OCI-LY1 (cell line): ENCODE measurements at regions not wholly inside any gene's neighbourhood (a gene's known extent, or its start where the extent isn't known, plus 50 kb on each side); places are given as distances from the start of the nearest gene placed in this dataset.
"Not testable (repeated sequence)": the region's sequence is repeated elsewhere in the genome, so short reads cannot be mapped to it uniquely, and the experiment has no call there.

Experiments used
- H2AFZ ChIP-seq: fragments of 200-600 bp; sonication (generic), shearing (Covaris generic); 2 replicates; pipeline ENCODE4 v1.6.0; 2014; ENCODE audit warnings: antibody characterized with exemption, mild to moderate bottlenecking, low read length
- H3F3A ChIP-seq: fragments of 200-600 bp; sonication (generic), shearing (Covaris generic); 2 replicates; pipeline ENCODE4 v1.6.0; 2014; ENCODE audit warnings: mild to moderate bottlenecking, antibody characterized with exemption, low read length, moderate library complexity; ENCODE audit not compliant: insufficient read depth
- H3K27ac ChIP-seq: fragments of 200-600 bp; sonication (generic); 2 replicates; pipeline ENCODE4 v1.5.1; 2014; ENCODE audit warnings: low read length, mixed run types, mild to moderate bottlenecking, low read depth; ENCODE audit not compliant: poor library complexity, severe bottlenecking
- H3K27me3 ChIP-seq: fragments of 200-600 bp; sonication (generic); 2 replicates; pipeline ENCODE4 v1.6.0; 2014; ENCODE audit warnings: antibody characterized with exemption, mild to moderate bottlenecking, low read length, moderate library complexity; ENCODE audit not compliant: insufficient read depth
- H3K36me3 ChIP-seq: fragments of 200-600 bp; sonication (generic); 2 replicates; pipeline ENCODE4 v1.6.1; 2014; ENCODE audit warnings: mild to moderate bottlenecking, antibody characterized with exemption, low read length, moderate library complexity, mixed read lengths; ENCODE audit not compliant: insufficient read depth
- H3K4me1 ChIP-seq: fragments of 200-600 bp; sonication (generic); 2 replicates; pipeline ENCODE4 v1.5.1; 2014; ENCODE audit warnings: mild to moderate bottlenecking, low read length, moderate library complexity; ENCODE audit not compliant: insufficient read depth, severe bottlenecking
- H3K4me2 ChIP-seq: fragments of 200-600 bp; sonication (generic), shearing (Covaris generic); 2 replicates; pipeline ENCODE4 v1.6.1; 2014; ENCODE audit warnings: low read length
- H3K4me3 ChIP-seq: fragments of 200-600 bp; sonication (generic); 2 replicates; pipeline ENCODE4 v1.5.1; 2014; ENCODE audit warnings: low read length, low read depth, mild to moderate bottlenecking, mixed read lengths; ENCODE audit not compliant: poor library complexity, severe bottlenecking
- H3K79me2 ChIP-seq: fragments of 200-600 bp; shearing (Covaris generic); 2 replicates; pipeline ENCODE4 v1.6.1; 2016; ENCODE audit warnings: mixed run types, low read length, mixed read lengths; ENCODE audit not compliant: insufficient read depth
- H3K9ac ChIP-seq: fragments of 200-600 bp; sonication (generic), shearing (Covaris generic); 2 replicates; pipeline ENCODE4 v1.6.1; 2014; ENCODE audit warnings: mild to moderate bottlenecking, low read length, mixed read lengths
- H3K9me2 ChIP-seq: fragments of 200-600 bp; sonication (generic), shearing (Covaris generic); 2 replicates; pipeline ENCODE4 v1.6.1; 2014; ENCODE audit warnings: low read depth, mild to moderate bottlenecking, low read length, mixed read lengths
- H3K9me3 ChIP-seq: fragments of 200-600 bp; shearing (Covaris generic); 2 replicates; pipeline ENCODE4 v1.6.1; 2014; ENCODE audit warnings: low read length, mixed read lengths
- H4K20me1 ChIP-seq: fragments of 200-600 bp; sonication (generic), shearing (Covaris generic); 2 replicates; pipeline ENCODE4 v1.6.0; 2016; ENCODE audit warnings: mild to moderate bottlenecking, low read length; ENCODE audit not compliant: insufficient read depth

DNA sequence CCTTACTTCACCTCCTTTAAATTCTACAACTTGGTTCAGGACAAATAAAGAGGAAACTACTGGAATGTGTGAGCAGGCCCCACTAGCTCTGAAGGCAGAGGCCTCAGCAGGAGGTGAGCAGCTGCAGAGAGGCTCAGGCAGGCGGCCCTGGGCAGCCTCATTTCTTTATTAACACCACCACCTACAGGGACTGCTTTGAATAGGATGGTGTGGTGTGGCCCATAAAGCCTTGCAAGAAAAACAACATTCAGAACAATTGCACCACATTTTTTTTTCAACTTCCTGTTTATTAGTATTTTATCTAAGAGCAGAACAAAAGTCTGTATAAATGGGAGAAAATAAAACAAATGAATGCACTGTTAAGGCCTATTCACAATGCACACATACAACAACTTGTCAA is 333.7 kb downstream of the BCL2L11 start:
- H3K9me2 ChIP-seq, H3K9me3 ChIP-seq, H3K36me3 ChIP-seq, H3K27me3 ChIP-seq, H2AFZ ChIP-seq, H3K9ac ChIP-seq, H3K4me2 ChIP-seq, H3F3A ChIP-seq, H3K4me3 ChIP-seq, H3K79me2 ChIP-seq, H4K20me1 ChIP-seq: not testable (repeated sequence)
- H3K27ac ChIP-seq, result peak overlapping the region; percentile 70
- H3K4me1 ChIP-seq, result peaks cover 44% of the 10 kb centered on the region

DNA sequence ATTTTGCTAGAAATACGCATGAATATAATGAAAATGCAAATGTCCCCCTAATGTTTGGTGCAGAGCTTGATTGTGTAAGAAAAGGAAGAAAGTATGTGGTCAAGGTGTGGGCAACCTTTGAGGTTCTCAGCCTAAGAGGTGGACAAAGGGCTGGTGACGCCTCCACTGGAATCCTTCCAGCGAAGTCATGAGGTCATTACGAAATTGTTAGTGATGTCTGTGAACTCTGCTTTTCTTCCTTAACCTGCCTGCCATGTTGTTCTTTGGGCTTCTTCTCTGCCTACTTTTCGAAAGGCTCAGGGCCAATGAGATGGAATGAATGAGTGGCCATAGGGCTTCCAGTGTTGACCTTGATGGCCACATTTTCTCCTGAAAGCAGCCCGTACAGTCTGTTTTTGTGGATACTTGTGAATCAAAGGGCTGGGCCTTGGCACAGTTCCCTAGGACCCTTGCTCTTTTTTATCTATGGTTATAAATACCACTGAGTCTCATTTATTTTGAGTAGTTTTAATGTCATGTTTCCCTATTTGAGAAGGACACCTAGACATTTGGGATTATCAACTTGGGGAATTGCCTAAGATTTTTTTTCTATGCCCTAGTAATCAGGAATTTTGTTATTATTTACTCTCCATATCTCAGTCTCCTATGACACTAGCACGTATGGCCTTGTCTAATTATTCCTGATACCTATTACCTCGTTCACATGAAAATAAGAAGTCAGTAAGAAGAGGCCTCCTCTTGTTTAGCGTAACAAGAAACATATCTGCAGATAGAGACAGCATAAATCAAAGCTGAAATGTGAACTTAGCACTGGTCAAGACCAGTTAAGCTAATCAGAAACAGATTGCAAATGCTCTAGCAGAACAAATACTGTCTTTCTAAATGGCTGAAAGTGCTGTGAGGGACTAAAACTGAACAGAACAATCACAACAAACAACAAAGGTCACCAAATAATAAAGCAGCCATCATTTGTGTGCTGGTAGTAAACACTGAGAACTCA is 334.6 kb downstream of the BCL2L11 start:
- H3K9me3 ChIP-seq, H2AFZ ChIP-seq, H3K27me3 ChIP-seq, H3K36me3 ChIP-seq, H3K9ac ChIP-seq, H3K4me3 ChIP-seq, H3F3A ChIP-seq, H4K20me1 ChIP-seq, H3K4me2 ChIP-seq, H3K79me2 ChIP-seq, H3K9me2 ChIP-seq: not testable (repeated sequence)
- Histone ChIP-seq H3K4me1 (peaks cover 35% of the 10 kb centered on the region), H3K27ac (peak overlapping the region; percentile 70)

DNA sequence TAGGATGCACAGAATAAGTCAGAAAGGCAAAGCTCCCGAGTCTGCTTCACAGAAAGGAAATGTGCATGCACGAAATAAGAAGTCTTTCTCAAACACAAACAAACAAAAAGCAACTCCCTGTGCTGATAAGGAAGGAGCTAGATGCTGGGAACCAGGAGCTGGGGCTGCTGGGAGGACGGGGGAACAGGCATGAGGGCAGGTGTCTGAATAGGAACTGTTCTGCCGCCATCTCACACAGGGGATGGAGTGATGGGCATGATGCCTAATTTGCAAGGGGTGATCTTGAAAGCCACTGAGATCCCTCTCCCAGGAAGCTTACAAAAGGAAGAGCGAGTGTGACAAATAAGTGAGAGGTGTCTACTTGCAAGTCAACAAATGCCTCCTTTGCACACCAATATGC is 336.5 kb downstream of the BCL2L11 start:
- not testable (repeated sequence) for H2AFZ ChIP-seq, H3K9ac ChIP-seq, H4K20me1 ChIP-seq, H3K79me2 ChIP-seq, H3K27ac ChIP-seq, H3K9me3 ChIP-seq, H3K36me3 ChIP-seq, H3K4me3 ChIP-seq, H3F3A ChIP-seq, H3K27me3 ChIP-seq, H3K4me2 ChIP-seq, H3K9me2 ChIP-seq
- peaks cover 37% of the 10 kb centered on the region for H3K4me1 ChIP-seq

DNA sequence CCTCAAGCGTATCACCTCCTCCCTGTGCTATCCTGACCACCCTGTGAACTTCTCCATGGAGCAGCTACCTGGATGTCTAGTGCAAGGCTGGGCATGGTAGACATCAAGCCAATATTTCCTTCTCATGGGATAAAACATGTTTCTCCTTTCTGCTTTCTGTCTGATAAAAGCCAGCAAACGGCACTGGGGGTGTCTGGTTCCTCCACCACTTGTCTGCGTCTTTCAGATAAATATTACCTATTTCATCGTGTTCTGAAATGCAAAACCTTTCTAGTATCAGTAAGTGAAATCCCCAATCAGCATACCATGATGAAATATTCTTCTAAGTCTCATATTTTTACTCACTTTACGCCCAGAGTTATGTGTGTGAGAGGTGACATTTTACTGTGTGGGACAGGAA is 340.2 kb downstream of the BCL2L11 start:
- not testable (repeated sequence) for H3K9me3 ChIP-seq, H3F3A ChIP-seq, H3K9me2 ChIP-seq, H3K4me2 ChIP-seq, H3K27me3 ChIP-seq, H3K79me2 ChIP-seq, H3K4me3 ChIP-seq, H3K36me3 ChIP-seq, H4K20me1 ChIP-seq, H2AFZ ChIP-seq, H3K9ac ChIP-seq
- Histone ChIP-seq H3K27ac (peak overlapping the region; percentile 17), H3K4me1 (peaks cover 48% of the 10 kb centered on the region)

DNA sequence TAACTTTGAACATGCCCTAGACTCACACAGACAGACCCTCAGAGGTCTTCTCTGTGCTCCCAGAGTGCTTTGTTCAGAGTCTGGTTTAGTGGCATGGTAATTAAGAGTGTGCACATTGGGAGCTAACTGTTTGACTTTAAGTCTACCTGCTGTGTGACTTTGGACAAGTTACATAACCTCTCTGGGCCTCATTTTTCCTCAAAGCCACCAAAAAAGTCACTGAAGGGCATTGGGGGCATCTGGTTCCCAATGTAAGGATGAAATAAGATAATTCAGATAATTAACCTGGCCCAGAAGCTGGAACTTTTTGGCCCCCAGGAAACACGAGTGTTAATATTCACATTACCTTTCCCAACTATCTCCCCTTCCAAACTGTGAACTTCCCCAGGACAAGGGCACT is 341.1 kb downstream of the BCL2L11 start:
- not testable (repeated sequence) for H3K4me3 ChIP-seq, H3K36me3 ChIP-seq, H3K79me2 ChIP-seq, H3K27me3 ChIP-seq, H3K9me2 ChIP-seq, H4K20me1 ChIP-seq, H3K9me3 ChIP-seq, H3K4me2 ChIP-seq, H3F3A ChIP-seq, H2AFZ ChIP-seq, H3K9ac ChIP-seq
- peaks cover 56% of the 10 kb centered on the region for H3K4me1 ChIP-seq
- peak overlapping the region; percentile 96 for H3K27ac ChIP-seq

DNA sequence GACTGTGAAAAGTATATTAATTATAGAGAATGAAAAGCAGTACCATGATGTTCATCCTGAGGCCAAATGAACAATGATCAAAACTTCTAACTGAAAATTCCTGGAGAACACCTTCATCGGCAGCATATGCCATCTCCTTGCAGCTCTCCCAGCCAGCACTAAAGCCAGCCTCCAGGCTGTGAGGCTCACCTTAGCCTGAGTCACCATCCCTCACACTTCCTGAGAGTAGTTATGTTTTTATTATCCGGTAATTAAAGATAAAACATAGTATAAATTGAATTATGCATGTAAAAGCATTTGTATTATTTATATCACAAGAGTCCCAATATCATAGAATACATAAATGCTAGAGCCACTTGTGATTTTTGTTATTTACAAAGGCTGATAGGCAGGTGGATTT is 341.9 kb downstream of the BCL2L11 start:
- H3K79me2 ChIP-seq, H3K4me3 ChIP-seq, H3K27me3 ChIP-seq, H3K36me3 ChIP-seq, H3F3A ChIP-seq, H3K9me3 ChIP-seq, H4K20me1 ChIP-seq, H3K9me2 ChIP-seq, H2AFZ ChIP-seq: not testable (repeated sequence)
- Histone ChIP-seq H3K9ac (peak overlapping the region; percentile 48; the same call in 1 of the 2 replicates), H3K27ac (peak overlapping the region; percentile 96), H3K4me2 (peak overlapping the region; percentile 42; the same call in 1 of the 2 replicates), H3K4me1 (peaks cover 58% of the 10 kb centered on the region)

DNA sequence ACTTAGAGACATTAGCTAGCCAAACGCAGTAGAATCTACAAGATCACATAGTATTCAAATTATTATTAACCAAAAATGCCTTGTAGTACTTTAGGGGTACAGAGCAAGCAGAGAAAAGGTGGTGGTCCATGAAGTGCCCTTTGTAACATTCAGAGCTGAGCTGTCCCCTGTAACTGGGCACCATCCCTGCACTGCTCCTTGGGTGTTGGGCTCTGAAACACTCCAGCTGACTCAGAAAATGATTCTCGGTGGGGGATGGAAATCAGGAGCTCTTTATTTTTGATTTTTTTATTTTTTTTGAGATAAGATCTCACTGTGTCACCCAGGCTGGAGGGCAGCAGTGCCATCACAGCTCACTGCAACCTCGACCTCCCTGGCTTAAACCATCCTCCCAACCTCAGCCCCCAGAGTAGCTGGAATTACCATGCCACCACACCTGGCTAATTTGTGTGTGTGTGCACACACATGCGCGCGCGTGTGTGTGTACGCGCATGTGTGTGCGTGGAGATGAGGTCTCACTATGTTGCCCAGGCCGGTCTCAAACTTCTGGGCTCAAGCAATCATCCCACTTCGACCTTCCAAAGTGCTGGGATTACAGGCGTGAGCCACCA is 342.6 kb downstream of the BCL2L11 start:
- H3K36me3 ChIP-seq, H3K9me2 ChIP-seq, H3K79me2 ChIP-seq, H2AFZ ChIP-seq, H3K9me3 ChIP-seq, H3K27me3 ChIP-seq, H3F3A ChIP-seq, H4K20me1 ChIP-seq: not testable (repeated sequence)
- H3K9ac ChIP-seq, result peak overlapping the region; percentile 67; the same call in 1 of the 2 replicates
- peak overlapping the region; percentile 36 for H3K4me3 ChIP-seq
- H3K27ac ChIP-seq, result peak overlapping the region; percentile 96
- H3K4me2 ChIP-seq, result peak overlapping the region; percentile 60
- H3K4me1 ChIP-seq, result peaks cover 58% of the 10 kb centered on the region
